ENCODE measurements at regions not wholly inside any gene's neighbourhood (a gene's known extent, or its start where the extent isn't known, plus 50 kb on each side); places are given as distances from the start of the nearest gene placed in this dataset.

GRCh38 chr6:135644394-135644793, 146.9 kb upstream of the AHI1 start:
- peaks cover 2 to 12% (median 3%) of the 10 kb centered on the region in 5 experiments for H3K9me3 ChIP-seq (ENCODE audit: control extremely low read depth in 1 of 5, control insufficient read depth in 4 of 5, insufficient read depth in 2 of 5, low read depth in 1 of 5, low read length in 4 of 5)
- no peak overlapping the region for H3K27ac ChIP-seq (ENCODE audit: insufficient read depth in 1 of 2, low read depth in 1 of 2, low read length in 2 of 2, poor library complexity in 1 of 2, severe bottlenecking in 2 of 2)
- H3K4me3 ChIP-seq (ENCODE audit: control insufficient read depth in 1 of 7, extremely low read depth in 1 of 7, insufficient read depth in 4 of 7, low read depth in 2 of 7, low read length in 6 of 7) = no peak overlapping the region
- H3K36me3 ChIP-seq (ENCODE audit: control insufficient read depth in 4 of 4, insufficient read depth in 4 of 4, low read length in 3 of 4) = no peaks in the 10 kb centered on the region
- no peaks in the 10 kb centered on the region for H3K27me3 ChIP-seq (replicated peaks in 2 of 5; ENCODE audit: control insufficient read depth in 4 of 5, insufficient read depth in 5 of 5, low read length in 4 of 5)
- ChIA-PET POLR2A (no interaction called here), CTCF (interaction anchor here (0.7 kb wide), 1 partner anchor 833 kb away, joined by 3 read pairs; no protein-coding TSS in a partner anchor)
- no peaks in the 10 kb centered on the region for H3K4me1 ChIP-seq (ENCODE audit: control extremely low read depth in 1 of 4, control insufficient read depth in 4 of 4, insufficient read depth in 4 of 4, low read length in 3 of 4)
- 40% methylated on average over 1 of the region's 3 CpGs for WGBS (ENCODE audit: insufficient coverage)
- no peak for DNase-seq

GRCh38 chr6:135647521-135647920, 150.0 kb upstream of the AHI1 start:
- DNase-seq = no peak
- CTCF ChIA-PET = no interaction called here
- H3K4me1 ChIP-seq (ENCODE audit: control extremely low read depth in 1 of 4, control insufficient read depth in 4 of 4, insufficient read depth in 4 of 4, low read length in 3 of 4) = peaks cover 0 to 10% (median 4%) of the 10 kb centered on the region in 4 experiments

GRCh38 chr6:135651964-135652755, 154.6 kb upstream of the AHI1 start:
- WGBS (ENCODE audit: insufficient coverage) = 80% methylated on average over 2 of the region's 7 CpGs
- DNase-seq = peak; percentile 49 to 86 (median 81)
- Histone ChIP-seq H3K9me3 (ENCODE audit: control extremely low read depth in 1 of 5, control insufficient read depth in 4 of 5, insufficient read depth in 2 of 5, low read depth in 1 of 5, low read length in 4 of 5) (peaks cover 3 to 34% (median 3%) of the 10 kb centered on the region in 5 experiments), H3K4me3 (ENCODE audit: control insufficient read depth in 1 of 7, extremely low read depth in 1 of 7, insufficient read depth in 4 of 7, low read depth in 2 of 7, low read length in 6 of 7) (peak overlapping the region in 2 of 7 experiments; percentile 28 to 35), H3K36me3 (ENCODE audit: control insufficient read depth in 4 of 4, insufficient read depth in 4 of 4, low read length in 3 of 4) (no peaks in the 10 kb centered on the region), H3K27ac (ENCODE audit: insufficient read depth in 1 of 2, low read depth in 1 of 2, low read length in 2 of 2, poor library complexity in 1 of 2, severe bottlenecking in 2 of 2) (no peak overlapping the region), H3K4me1 (ENCODE audit: control extremely low read depth in 1 of 4, control insufficient read depth in 4 of 4, insufficient read depth in 4 of 4, low read length in 3 of 4) (peaks cover 0 to 14% (median 11%) of the 10 kb centered on the region in 4 experiments), H3K27me3 (replicated peaks in 2 of 5; ENCODE audit: control insufficient read depth in 4 of 5, insufficient read depth in 5 of 5, low read length in 4 of 5) (no peaks in the 10 kb centered on the region)
- POLR2A ChIA-PET = no interaction called here
- CTCF ChIA-PET = interaction anchor here (0.7 kb wide), 1 partner anchor 22 kb away, joined by 3 read pairs; no protein-coding TSS in a partner anchor

More at GRCh38 chr6:135647521-135647920, 150.0 kb upstream of the AHI1 start:
- no peak overlapping the region for H3K27ac ChIP-seq (ENCODE audit: insufficient read depth in 1 of 2, low read depth in 1 of 2, low read length in 2 of 2, poor library complexity in 1 of 2, severe bottlenecking in 2 of 2)
- POLR2A ChIA-PET = no interaction called here
- H3K9me3 ChIP-seq (ENCODE audit: control extremely low read depth in 1 of 5, control insufficient read depth in 4 of 5, insufficient read depth in 2 of 5, low read depth in 1 of 5, low read length in 4 of 5) = peaks cover 3 to 24% (median 3%) of the 10 kb centered on the region in 5 experiments
- H3K4me3 ChIP-seq (ENCODE audit: control insufficient read depth in 1 of 7, extremely low read depth in 1 of 7, insufficient read depth in 4 of 7, low read depth in 2 of 7, low read length in 6 of 7) = no peak overlapping the region
- H3K27me3 ChIP-seq (replicated peaks in 2 of 5; ENCODE audit: control insufficient read depth in 4 of 5, insufficient read depth in 5 of 5, low read length in 4 of 5) = no peaks in the 10 kb centered on the region
- H3K36me3 ChIP-seq (ENCODE audit: control insufficient read depth in 4 of 4, insufficient read depth in 4 of 4, low read length in 3 of 4) = no peaks in the 10 kb centered on the region

DNA sequence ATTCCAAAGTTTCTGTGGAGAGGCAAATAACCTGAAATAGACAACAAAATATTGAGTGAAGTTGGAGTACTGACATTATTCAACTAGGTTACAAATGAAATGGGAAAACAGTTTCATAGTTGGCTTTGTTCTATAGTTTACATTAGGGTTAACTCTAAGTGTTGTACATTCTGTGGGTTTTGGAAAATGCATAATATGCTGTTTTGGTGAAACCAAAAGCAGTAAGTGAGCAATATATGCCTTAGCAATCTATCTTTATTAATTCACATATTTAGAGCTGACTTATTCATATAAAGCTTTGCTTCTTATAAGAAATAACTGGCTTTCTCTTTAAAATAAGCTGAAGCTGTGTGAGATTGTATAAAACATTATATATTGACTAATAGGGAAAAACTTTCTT, 157.5 kb upstream of the AHI1 start:
- Histone ChIP-seq H3K36me3 (ENCODE audit: control insufficient read depth in 4 of 4, insufficient read depth in 4 of 4, low read length in 3 of 4) (no peaks in the 10 kb centered on the region), H3K27me3 (replicated peaks in 2 of 5; ENCODE audit: control insufficient read depth in 4 of 5, insufficient read depth in 5 of 5, low read length in 4 of 5) (no peaks in the 10 kb centered on the region), H3K4me1 (ENCODE audit: control extremely low read depth in 1 of 4, control insufficient read depth in 4 of 4, insufficient read depth in 4 of 4, low read length in 3 of 4) (peaks cover 0 to 14% (median 11%) of the 10 kb centered on the region in 4 experiments), H3K9me3 (ENCODE audit: control extremely low read depth in 1 of 5, control insufficient read depth in 4 of 5, insufficient read depth in 2 of 5, low read depth in 1 of 5, low read length in 4 of 5) (peaks cover 0 to 21% (median 0%) of the 10 kb centered on the region in 5 experiments), H3K4me3 (ENCODE audit: control insufficient read depth in 1 of 7, extremely low read depth in 1 of 7, insufficient read depth in 4 of 7, low read depth in 2 of 7, low read length in 6 of 7) (no peak overlapping the region), H3K27ac (ENCODE audit: insufficient read depth in 1 of 2, low read depth in 1 of 2, low read length in 2 of 2, poor library complexity in 1 of 2, severe bottlenecking in 2 of 2) (no peak overlapping the region)
- DNase-seq = no peak
- ChIA-PET CTCF (interaction anchor here (1.2 to 1.4 kb wide), 2 partner anchors 9 to 19 kb away, joined by 3 read pairs; no protein-coding TSS in a partner anchor), POLR2A (interaction anchor here (0.6 kb wide), 1 partner anchor 16 kb away, joined by 3 read pairs; no protein-coding TSS in a partner anchor)

- CTCF ChIA-PET = interaction anchor here (0.6 to 1.5 kb wide), 2 partner anchors 19 to 126 kb away, joined by 3 to 6 read pairs; no protein-coding TSS in a partner anchor
- peaks cover 0 to 14% (median 0%) of the 10 kb centered on the region in 5 experiments for H3K9me3 ChIP-seq (ENCODE audit: control extremely low read depth in 1 of 5, control insufficient read depth in 4 of 5, insufficient read depth in 2 of 5, low read depth in 1 of 5, low read length in 4 of 5)
- no peaks in the 10 kb centered on the region for H3K27me3 ChIP-seq (replicated peaks in 2 of 5; ENCODE audit: control insufficient read depth in 4 of 5, insufficient read depth in 5 of 5, low read length in 4 of 5)
- no peak for DNase-seq
- POLR2A ChIA-PET = interaction anchor here (0.7 kb wide), 1 partner anchor 211 kb away, joined by 4 read pairs; no protein-coding TSS in a partner anchor
- peaks cover 0 to 8% (median 8%) of the 10 kb centered on the region in 4 experiments for H3K4me1 ChIP-seq (ENCODE audit: control extremely low read depth in 1 of 4, control insufficient read depth in 4 of 4, insufficient read depth in 4 of 4, low read length in 3 of 4)
- no peak overlapping the region for H3K4me3 ChIP-seq (ENCODE audit: control insufficient read depth in 1 of 7, extremely low read depth in 1 of 7, insufficient read depth in 4 of 7, low read depth in 2 of 7, low read length in 6 of 7)
- no peak overlapping the region for H3K27ac ChIP-seq (ENCODE audit: insufficient read depth in 1 of 2, low read depth in 1 of 2, low read length in 2 of 2, poor library complexity in 1 of 2, severe bottlenecking in 2 of 2)
- 95% methylated on average over 2 of the region's 2 CpGs for WGBS (ENCODE audit: insufficient coverage)
- no peaks in the 10 kb centered on the region for H3K36me3 ChIP-seq (ENCODE audit: control insufficient read depth in 4 of 4, insufficient read depth in 4 of 4, low read length in 3 of 4)
Measured at GRCh38 chr6:135657207-135657606, 159.7 kb upstream of the AHI1 start.

DNA sequence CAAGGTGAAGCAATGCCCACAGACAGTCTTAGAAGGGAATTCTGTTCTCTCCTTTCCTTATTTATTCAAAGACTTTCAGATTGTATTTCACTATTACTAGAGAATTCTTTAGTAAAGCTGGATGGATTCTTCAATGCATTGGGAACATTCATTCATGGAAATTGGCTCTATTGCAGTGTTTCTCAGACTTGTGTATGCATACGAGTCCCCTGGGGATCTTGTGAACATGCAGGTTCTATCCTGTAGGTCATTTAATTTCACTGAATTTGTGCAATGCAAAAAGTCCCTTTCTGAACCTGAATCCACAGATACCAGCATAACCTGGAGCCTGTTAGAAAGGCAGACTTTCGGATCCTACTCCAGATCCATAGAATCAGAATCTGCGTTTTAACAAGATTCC, 160.9 kb upstream of the AHI1 start:
- ChIA-PET POLR2A (no interaction called here), CTCF (interaction anchor here (1.1 kb wide), 1 partner anchor 8 kb away, joined by 4 read pairs; no protein-coding TSS in a partner anchor)
- Histone ChIP-seq H3K4me1 (ENCODE audit: control extremely low read depth in 1 of 4, control insufficient read depth in 4 of 4, insufficient read depth in 4 of 4, low read length in 3 of 4) (no peaks in the 10 kb centered on the region), H3K9me3 (ENCODE audit: control extremely low read depth in 1 of 5, control insufficient read depth in 4 of 5, insufficient read depth in 2 of 5, low read depth in 1 of 5, low read length in 4 of 5) (peaks cover 0 to 14% (median 0%) of the 10 kb centered on the region in 5 experiments), H3K36me3 (ENCODE audit: control insufficient read depth in 4 of 4, insufficient read depth in 4 of 4, low read length in 3 of 4) (no peaks in the 10 kb centered on the region), H3K27me3 (replicated peaks in 2 of 5; ENCODE audit: control insufficient read depth in 4 of 5, insufficient read depth in 5 of 5, low read length in 4 of 5) (no peaks in the 10 kb centered on the region), H3K4me3 (ENCODE audit: control insufficient read depth in 1 of 7, extremely low read depth in 1 of 7, insufficient read depth in 4 of 7, low read depth in 2 of 7, low read length in 6 of 7) (no peak overlapping the region), H3K27ac (ENCODE audit: insufficient read depth in 1 of 2, low read depth in 1 of 2, low read length in 2 of 2, poor library complexity in 1 of 2, severe bottlenecking in 2 of 2) (no peak overlapping the region)
- DNase-seq = no peak
- WGBS (ENCODE audit: insufficient coverage) = 100% methylated on average over 3 of the region's 3 CpGs

- no peaks in the 10 kb centered on the region for H3K4me1 ChIP-seq (ENCODE audit: control extremely low read depth in 1 of 4, control insufficient read depth in 4 of 4, insufficient read depth in 4 of 4, low read length in 3 of 4)
- peaks cover 0 to 13% (median 0%) of the 10 kb centered on the region in 5 experiments for H3K9me3 ChIP-seq (ENCODE audit: control extremely low read depth in 1 of 5, control insufficient read depth in 4 of 5, insufficient read depth in 2 of 5, low read depth in 1 of 5, low read length in 4 of 5)
- WGBS (ENCODE audit: insufficient coverage) = 100% methylated on average over 1 of the region's 2 CpGs
- H3K27ac ChIP-seq (ENCODE audit: insufficient read depth in 1 of 2, low read depth in 1 of 2, low read length in 2 of 2, poor library complexity in 1 of 2, severe bottlenecking in 2 of 2) = no peak overlapping the region
- DNase-seq = peak in 1 of 3 donors; percentile 14
- CTCF ChIA-PET = interaction anchor here (1.1 to 1.2 kb wide), 2 partner anchors 8 to 10 kb away, joined by 4 read pairs; no protein-coding TSS in a partner anchor
- H3K4me3 ChIP-seq (ENCODE audit: control insufficient read depth in 1 of 7, extremely low read depth in 1 of 7, insufficient read depth in 4 of 7, low read depth in 2 of 7, low read length in 6 of 7) = no peak overlapping the region
- no peaks in the 10 kb centered on the region for H3K27me3 ChIP-seq (replicated peaks in 2 of 5; ENCODE audit: control insufficient read depth in 4 of 5, insufficient read depth in 5 of 5, low read length in 4 of 5)
- POLR2A ChIA-PET = no interaction called here
- no peaks in the 10 kb centered on the region for H3K36me3 ChIP-seq (ENCODE audit: control insufficient read depth in 4 of 4, insufficient read depth in 4 of 4, low read length in 3 of 4)
Measured at GRCh38 chr6:135658916-135659315, 161.4 kb upstream of the AHI1 start.
